ENCODE measurements at regions not wholly inside any gene's neighbourhood (a gene's known extent, or its start where the extent isn't known, plus 50 kb on each side); places are given as distances from the start of the nearest gene placed in this dataset.

- Histone ChIP-seq H3K4me3 (no peak overlapping the region), H3K4me1 (no peaks in the 10 kb centered on the region), H3K27me3 (no peaks in the 10 kb centered on the region), H3K27ac (no peak overlapping the region), H3K9me3 (no peaks in the 10 kb centered on the region), H3K36me3 (no peaks in the 10 kb centered on the region)
- TF ChIP-seq CTCF (IDR thresholded peaks at IDR 0.05), result no peak
- DNase-seq (no peak), ATAC-seq (no peak)
- intact Hi-C loops (cut with DNase I), result no loop called here
- 43 to 50% methylated on average over 3 of the region's 3 CpGs for WGBS, 2 donors
Observed at GRCh38 chr9:82126256-82126655, 137.7 kb downstream of the SPATA31D1 start.

- intact Hi-C loops (cut with DNase I), result no loop called here
- Histone ChIP-seq H3K4me1 (no peaks in the 10 kb centered on the region), H3K4me3 (no peak overlapping the region), H3K36me3 (no peaks in the 10 kb centered on the region), H3K27me3 (no peaks in the 10 kb centered on the region), H3K27ac (no peak overlapping the region), H3K9me3 (no peaks in the 10 kb centered on the region)
- 85% methylated on average over 2 of the region's 2 CpGs for WGBS, 2 donors
- ATAC-seq (no peak), DNase-seq (no peak)
- TF ChIP-seq CTCF (IDR thresholded peaks at IDR 0.05), result no peak
Observed at GRCh38 chr9:82127465-82127864, 138.9 kb downstream of the SPATA31D1 start.

- Histone ChIP-seq H3K9me3 (no peaks in the 10 kb centered on the region), H3K4me1 (no peaks in the 10 kb centered on the region), H3K27me3 (no peaks in the 10 kb centered on the region), H3K36me3 (no peaks in the 10 kb centered on the region), H3K4me3 (no peak overlapping the region), H3K27ac (no peak overlapping the region)
- no peak for ATAC-seq
- WGBS, 2 donors, result 46 to 54% methylated on average over 3 of the region's 3 CpGs
- no peak for DNase-seq
- no peak for TF ChIP-seq CTCF (IDR thresholded peaks at IDR 0.05)
- intact Hi-C loops (cut with DNase I), result no loop called here
Observed at GRCh38 chr9:82128011-82128696, 139.6 kb downstream of the SPATA31D1 start.

GRCh38 chr9:82129708-82130107 lies 141.1 kb downstream of the SPATA31D1 start:
- Histone ChIP-seq H3K36me3 (no peaks in the 10 kb centered on the region), H3K27ac (no peak overlapping the region), H3K27me3 (no peaks in the 10 kb centered on the region), H3K4me1 (no peaks in the 10 kb centered on the region), H3K9me3 (no peaks in the 10 kb centered on the region), H3K4me3 (no peak overlapping the region)
- TF ChIP-seq CTCF (IDR thresholded peaks at IDR 0.05), result no peak
- ATAC-seq (no peak), DNase-seq (no peak)
- 94 to 95% methylated on average over 3 of the region's 3 CpGs for WGBS, 2 donors
- intact Hi-C loops (cut with DNase I), result loop anchor here in 1 of 10 donors (10.0 kb wide), 1 partner anchor 1055 kb away; no protein-coding TSS in a partner anchor

Data from heart right ventricle (tissue), 16 donors.